SK-N-SH (cell line): ENCODE measurements at regions not wholly inside any gene's neighbourhood (a gene's known extent, or its start where the extent isn't known, plus 50 kb on each side); places are given as distances from the start of the nearest gene placed in this dataset.

Experiments used
- CHD2 ChIP-seq: fragments of 150-350 bp; IDR thresholded peaks from 2 replicates; pipeline ENCODE4 v1.6.1; 2018; ENCODE audit warnings: low read length; ENCODE audit not compliant: partially characterized antibody
- POLR2AphosphoS5 ChIP-seq: IDR thresholded peaks from 2 replicates; pipeline ENCODE4 v1.6.1; 2012; ENCODE audit warnings: low read depth, low read length

DNA sequence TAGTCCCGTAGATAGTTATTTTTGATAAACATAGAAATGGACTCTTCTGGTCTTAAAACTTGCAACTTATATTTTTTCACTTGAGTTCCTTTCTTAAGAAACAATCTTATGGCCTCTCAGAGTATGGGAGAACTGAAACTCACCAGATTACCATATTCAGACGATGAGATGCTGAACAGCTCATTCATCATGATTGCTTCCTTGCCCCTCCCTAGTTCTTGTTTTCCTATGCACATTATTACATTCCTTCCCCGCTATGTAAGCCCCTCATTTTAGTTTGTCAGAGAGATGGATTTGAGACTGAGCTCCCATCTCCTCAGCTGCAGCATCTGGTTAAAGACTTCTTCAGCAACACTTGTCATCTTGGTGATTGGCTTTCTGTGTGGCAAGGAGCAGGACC lies 158.5 kb downstream of the SLITRK6 start:
- no peak for TF ChIP-seq POLR2AphosphoS5
- TF ChIP-seq CHD2 = no peak
